WERI-Rb-1 (cell line): ENCODE measurements at regions not wholly inside any gene's neighbourhood (a gene's known extent, or its start where the extent isn't known, plus 50 kb on each side); places are given as distances from the start of the nearest gene placed in this dataset.

Source experiments
- DNase-seq: peaks from one replicate; pipeline ENCODE4 v3.0.0-alpha.2; 2020
- H3K27ac ChIP-seq: fragments of 250-450 bp; sonication (Bioruptor Pico); 2 replicates; pipeline ENCODE4 v1.5.1; 2020; ENCODE audit warnings: mild to moderate bottlenecking, moderate library complexity
- H3K27me3 ChIP-seq: fragments of 250-450 bp; sonication (Bioruptor Pico); 2 replicates; pipeline ENCODE4 v1.5.1; 2021; ENCODE audit warnings: mild to moderate bottlenecking, low read depth, moderate library complexity; ENCODE audit not compliant: insufficient read depth, severe bottlenecking
- H3K36me3 ChIP-seq: fragments of 250-450 bp; sonication (Bioruptor Pico); 2 replicates; pipeline ENCODE4 v1.5.1; 2020; ENCODE audit warnings: mild to moderate bottlenecking, moderate library complexity
- H3K4me3 ChIP-seq: 2 replicates; pipeline ENCODE4 v1.5.1; 2011; ENCODE audit warnings: low read depth, mild to moderate bottlenecking, control low read depth, low read length
- H3K9me3 ChIP-seq: fragments of 250-450 bp; sonication (Bioruptor Pico); 2 replicates; pipeline ENCODE4 v1.5.1; 2021; ENCODE audit warnings: mild to moderate bottlenecking, moderate library complexity; ENCODE audit not compliant: severe bottlenecking
- TF ChIP-seq, protein P1 (sequence below): IDR thresholded peaks from 2 replicates; pipeline ENCODE4 v1.5.1; 2011; ENCODE audit warnings: low read depth, mild to moderate bottlenecking, control low read depth, inconsistent platforms, low read length

DNA sequence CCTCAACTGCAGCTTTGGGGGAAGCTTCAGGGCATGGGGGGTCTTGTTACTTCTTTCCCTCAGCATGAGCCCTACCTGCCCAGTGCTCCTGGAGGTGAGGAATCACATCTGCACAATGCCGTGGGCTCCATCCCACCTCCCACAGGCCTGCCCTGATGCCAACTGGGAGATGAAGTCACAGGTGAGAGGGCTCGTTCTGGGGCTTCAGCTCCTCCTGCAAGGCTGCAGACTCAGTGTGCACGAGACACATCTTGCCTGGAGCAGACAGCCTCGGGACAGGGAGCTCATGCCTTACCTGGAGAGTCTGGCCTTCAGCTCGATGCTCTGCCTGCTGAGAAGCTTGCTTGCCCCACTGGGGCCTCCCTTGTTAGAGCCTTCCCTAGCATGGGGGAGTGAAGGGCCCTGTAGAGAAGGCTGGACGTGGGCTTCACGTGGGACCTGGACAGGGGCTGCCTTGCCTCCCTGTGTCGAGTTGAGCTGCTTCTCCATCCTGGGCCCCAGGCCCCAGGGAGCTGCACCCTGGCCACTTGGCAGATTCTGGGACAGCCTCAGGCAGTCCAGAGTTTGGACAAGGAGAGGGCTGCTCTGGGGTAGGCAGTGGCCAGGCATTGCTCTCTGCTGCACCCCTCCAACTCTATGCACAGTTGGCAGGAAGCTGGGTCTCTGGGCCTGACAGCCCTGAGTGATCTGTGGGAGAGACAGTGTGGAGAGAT, 171.4 kb downstream of the KIF26A start:
- H3K4me3 ChIP-seq = no peak overlapping the region
- no peak overlapping the region for H3K27ac ChIP-seq
- no peaks in the 10 kb centered on the region for H3K27me3 ChIP-seq
- no peaks in the 10 kb centered on the region for H3K36me3 ChIP-seq
- peaks cover 3% of the 10 kb centered on the region for H3K9me3 ChIP-seq
- DNase-seq = no peak
- TF ChIP-seq, protein P1, sequence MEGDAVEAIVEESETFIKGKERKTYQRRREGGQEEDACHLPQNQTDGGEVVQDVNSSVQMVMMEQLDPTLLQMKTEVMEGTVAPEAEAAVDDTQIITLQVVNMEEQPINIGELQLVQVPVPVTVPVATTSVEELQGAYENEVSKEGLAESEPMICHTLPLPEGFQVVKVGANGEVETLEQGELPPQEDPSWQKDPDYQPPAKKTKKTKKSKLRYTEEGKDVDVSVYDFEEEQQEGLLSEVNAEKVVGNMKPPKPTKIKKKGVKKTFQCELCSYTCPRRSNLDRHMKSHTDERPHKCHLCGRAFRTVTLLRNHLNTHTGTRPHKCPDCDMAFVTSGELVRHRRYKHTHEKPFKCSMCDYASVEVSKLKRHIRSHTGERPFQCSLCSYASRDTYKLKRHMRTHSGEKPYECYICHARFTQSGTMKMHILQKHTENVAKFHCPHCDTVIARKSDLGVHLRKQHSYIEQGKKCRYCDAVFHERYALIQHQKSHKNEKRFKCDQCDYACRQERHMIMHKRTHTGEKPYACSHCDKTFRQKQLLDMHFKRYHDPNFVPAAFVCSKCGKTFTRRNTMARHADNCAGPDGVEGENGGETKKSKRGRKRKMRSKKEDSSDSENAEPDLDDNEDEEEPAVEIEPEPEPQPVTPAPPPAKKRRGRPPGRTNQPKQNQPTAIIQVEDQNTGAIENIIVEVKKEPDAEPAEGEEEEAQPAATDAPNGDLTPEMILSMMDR = no peak

DNA sequence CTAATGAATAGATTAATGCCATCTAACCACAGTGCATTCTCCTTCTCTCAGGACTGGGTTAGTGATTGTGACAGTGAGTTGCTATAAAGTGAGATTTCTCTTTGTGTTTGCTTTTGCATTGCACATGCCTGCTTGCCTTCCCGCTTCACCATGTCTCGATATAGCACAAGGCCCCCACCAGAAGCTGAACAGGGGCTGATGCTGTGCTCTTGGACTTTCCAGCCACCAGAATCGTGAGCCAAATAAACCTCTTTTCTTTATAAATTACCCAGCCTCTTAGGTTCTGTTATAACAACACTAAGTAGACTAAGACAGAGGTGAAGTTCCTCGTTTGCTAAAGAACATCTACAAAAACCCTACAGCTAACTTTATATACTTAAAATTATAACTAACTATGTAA, 173.0 kb downstream of the KIF26A start:
- Histone ChIP-seq H3K27ac (no peak overlapping the region), H3K36me3 (no peaks in the 10 kb centered on the region), H3K9me3 (peaks cover 3% of the 10 kb centered on the region), H3K27me3 (no peaks in the 10 kb centered on the region), H3K4me3 (no peak overlapping the region)
- TF ChIP-seq, protein P1 = no peak
- no peak for DNase-seq

DNA sequence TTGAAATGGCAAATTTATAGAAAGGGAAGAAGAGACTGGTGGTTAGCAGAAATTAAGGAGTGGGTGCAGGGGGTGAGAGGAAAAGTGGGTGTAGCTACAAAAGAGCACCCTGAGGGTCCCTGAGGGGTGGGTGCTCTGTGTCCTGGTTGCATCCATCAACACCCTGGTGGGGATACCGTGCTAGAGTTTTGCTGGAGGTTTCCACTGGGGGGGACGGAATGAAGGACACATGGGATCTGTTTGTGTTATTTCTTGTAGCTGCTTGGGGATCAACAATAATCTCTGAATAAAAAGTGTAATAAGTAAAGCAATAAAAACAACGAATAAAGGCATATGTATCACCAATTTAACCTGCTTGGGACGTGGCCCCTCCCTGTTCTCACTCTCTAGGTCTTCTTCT, 175.3 kb downstream of the KIF26A start:
- H3K27ac ChIP-seq = no peak overlapping the region
- DNase-seq = no peak
- TF ChIP-seq, protein P1 = no peak
- H3K27me3 ChIP-seq = no peaks in the 10 kb centered on the region
- H3K4me3 ChIP-seq = no peak overlapping the region
- no peaks in the 10 kb centered on the region for H3K9me3 ChIP-seq
- no peaks in the 10 kb centered on the region for H3K36me3 ChIP-seq

DNA sequence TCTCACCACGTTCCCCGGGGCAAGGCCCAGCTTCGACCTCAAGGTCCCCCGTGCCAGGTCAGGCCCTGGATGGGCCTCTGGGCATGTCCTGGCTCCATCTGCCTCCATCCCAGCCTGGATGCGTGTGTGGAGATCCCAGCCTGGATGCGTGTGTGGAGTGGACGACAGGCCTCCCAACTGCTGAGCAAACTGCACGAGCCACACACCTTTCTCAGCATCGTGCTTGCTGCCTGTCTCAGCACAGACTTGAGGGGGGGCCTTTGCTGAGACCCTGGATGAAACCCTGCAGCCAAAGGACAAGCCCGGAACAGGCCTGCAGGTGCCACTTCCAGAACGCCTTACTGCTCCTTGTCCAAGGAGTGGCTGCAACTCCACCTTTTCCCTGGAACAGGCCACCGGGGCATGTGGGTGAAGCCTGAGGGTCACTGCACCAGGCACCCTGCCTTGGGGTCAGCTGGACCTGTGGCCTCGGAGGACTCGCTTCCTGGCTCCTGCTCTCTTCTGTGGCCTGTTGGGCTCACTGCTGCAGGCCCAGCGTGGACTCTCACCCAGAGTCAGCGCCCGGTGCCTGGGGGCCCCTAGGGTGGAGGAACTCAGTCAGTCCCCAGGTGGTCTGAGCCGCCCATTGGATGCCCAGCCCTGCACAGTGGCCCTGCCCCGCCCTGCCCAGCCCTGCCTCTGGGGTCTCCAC, 176.0 kb downstream of the KIF26A start:
- H3K4me3 ChIP-seq = no peak overlapping the region
- no peak for DNase-seq
- H3K27ac ChIP-seq = no peak overlapping the region
- H3K27me3 ChIP-seq = no peaks in the 10 kb centered on the region
- H3K9me3 ChIP-seq = no peaks in the 10 kb centered on the region
- TF ChIP-seq, protein P1 = no peak
- H3K36me3 ChIP-seq = no peaks in the 10 kb centered on the region

DNA sequence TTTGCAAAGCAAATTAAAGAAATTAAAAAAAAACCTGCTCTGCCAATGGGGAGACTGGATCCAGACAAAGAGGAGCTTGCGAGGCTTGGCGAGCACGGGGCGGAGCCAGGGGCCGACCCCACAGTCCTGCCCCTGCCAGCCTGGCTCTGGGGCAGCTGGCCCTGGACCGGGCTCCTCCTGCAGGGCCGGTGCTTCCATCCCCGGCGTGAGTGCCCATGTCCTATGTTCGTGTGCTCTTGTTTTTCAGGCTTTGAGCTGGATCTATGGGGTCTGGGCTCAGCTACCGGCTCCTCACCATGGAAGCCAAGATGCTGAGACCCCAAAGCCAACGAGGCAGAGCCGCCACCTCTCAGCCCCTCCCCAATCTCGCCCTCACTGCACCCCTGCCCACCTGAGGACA, 176.8 kb downstream of the KIF26A start:
- no peak for DNase-seq
- no peaks in the 10 kb centered on the region for H3K27me3 ChIP-seq
- H3K27ac ChIP-seq = no peak overlapping the region
- no peaks in the 10 kb centered on the region for H3K9me3 ChIP-seq
- no peak overlapping the region for H3K4me3 ChIP-seq
- TF ChIP-seq, protein P1 = no peak
- H3K36me3 ChIP-seq = no peaks in the 10 kb centered on the region
